ENCODE measurements at regions not wholly inside any gene's neighbourhood (a gene's known extent, or its start where the extent isn't known, plus 50 kb on each side); places are given as distances from the start of the nearest gene placed in this dataset.

- Histone ChIP-seq H3K79me2 (ENCODE audit: insufficient read depth, low read depth) (no peaks in the 10 kb centered on the region), H3K9ac (no peak overlapping the region)
- TF ChIP-seq, protein P1, sequence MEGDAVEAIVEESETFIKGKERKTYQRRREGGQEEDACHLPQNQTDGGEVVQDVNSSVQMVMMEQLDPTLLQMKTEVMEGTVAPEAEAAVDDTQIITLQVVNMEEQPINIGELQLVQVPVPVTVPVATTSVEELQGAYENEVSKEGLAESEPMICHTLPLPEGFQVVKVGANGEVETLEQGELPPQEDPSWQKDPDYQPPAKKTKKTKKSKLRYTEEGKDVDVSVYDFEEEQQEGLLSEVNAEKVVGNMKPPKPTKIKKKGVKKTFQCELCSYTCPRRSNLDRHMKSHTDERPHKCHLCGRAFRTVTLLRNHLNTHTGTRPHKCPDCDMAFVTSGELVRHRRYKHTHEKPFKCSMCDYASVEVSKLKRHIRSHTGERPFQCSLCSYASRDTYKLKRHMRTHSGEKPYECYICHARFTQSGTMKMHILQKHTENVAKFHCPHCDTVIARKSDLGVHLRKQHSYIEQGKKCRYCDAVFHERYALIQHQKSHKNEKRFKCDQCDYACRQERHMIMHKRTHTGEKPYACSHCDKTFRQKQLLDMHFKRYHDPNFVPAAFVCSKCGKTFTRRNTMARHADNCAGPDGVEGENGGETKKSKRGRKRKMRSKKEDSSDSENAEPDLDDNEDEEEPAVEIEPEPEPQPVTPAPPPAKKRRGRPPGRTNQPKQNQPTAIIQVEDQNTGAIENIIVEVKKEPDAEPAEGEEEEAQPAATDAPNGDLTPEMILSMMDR (conservative IDR thresholded peaks at IDR 0.05; ENCODE audit: low read depth, low read length): no peak
These were observed 213.9 kb downstream of the TTLL2 start for GRCh38 chr6:167538746-167539145.

DNA sequence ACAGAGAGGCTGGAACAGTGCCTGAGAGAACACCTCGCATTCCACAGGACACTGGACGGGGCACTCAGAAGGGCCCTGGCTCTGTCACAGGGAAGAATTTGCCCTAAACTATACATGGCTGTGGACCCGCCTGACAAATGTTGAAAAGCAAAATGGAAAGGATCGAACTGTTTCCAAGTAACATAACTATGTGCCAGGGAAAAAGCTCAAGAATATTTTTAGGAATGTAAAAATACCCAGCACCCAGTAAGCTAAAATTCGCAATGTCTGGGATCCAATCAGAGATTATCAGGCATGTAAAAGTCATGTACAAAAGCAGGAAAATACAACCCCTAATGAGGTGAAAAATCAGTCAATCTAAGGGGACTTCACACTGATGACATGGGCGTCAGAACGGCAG is 215.9 kb downstream of the TTLL2 start:
- H3K27ac ChIP-seq: no peak overlapping the region

More at GRCh38 chr6:167538746-167539145, 213.9 kb downstream of the TTLL2 start:
- Histone ChIP-seq H3K27ac (no peak overlapping the region), H3K4me1 (ENCODE audit: low read depth, poor library complexity, severe bottlenecking) (no peaks in the 10 kb centered on the region), H3K4me2 (no peak overlapping the region), H3K36me3 (ENCODE audit: insufficient read depth) (no peaks in the 10 kb centered on the region), H2AFZ (ENCODE audit: low read depth) (no peak overlapping the region), H4K20me1 (ENCODE audit: insufficient read depth) (no peaks in the 10 kb centered on the region), H3K4me3 (IDR thresholded peaks at IDR 0.05; ENCODE audit: insufficient read depth, low read depth, low read length) (no peak overlapping the region), H3K27me3 (ENCODE audit: insufficient read depth, low read depth) (no peaks in the 10 kb centered on the region)

DNA sequence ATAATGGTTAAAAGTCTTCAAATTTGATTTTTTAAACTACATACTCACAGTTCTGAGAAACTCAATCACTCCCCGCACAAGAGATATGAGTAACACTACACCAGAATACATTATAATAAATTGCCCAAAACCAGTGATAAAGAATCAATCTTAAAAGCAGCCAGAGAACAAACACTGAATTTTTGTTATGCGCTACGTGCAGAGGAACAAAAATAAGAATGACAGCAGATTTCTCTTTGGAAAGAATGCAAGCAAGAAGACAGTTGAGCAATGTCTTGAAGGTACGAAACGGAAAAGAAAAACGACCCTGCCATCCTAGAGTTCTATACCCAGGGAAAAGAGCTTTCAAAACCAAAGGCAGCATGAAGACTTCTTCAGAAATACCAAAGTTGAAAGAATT is 216.7 kb downstream of the TTLL2 start:
- no peaks in the 10 kb centered on the region for H3K79me2 ChIP-seq (ENCODE audit: insufficient read depth, low read depth)
- H3K4me2 ChIP-seq: no peak overlapping the region
- no peaks in the 10 kb centered on the region for H4K20me1 ChIP-seq (ENCODE audit: insufficient read depth)
- no peak overlapping the region for H3K9ac ChIP-seq
- no peak overlapping the region for H3K4me3 ChIP-seq (IDR thresholded peaks at IDR 0.05; ENCODE audit: insufficient read depth, low read depth, low read length)
- H3K27ac ChIP-seq: no peak overlapping the region
- no peaks in the 10 kb centered on the region for H3K4me1 ChIP-seq (ENCODE audit: low read depth, poor library complexity, severe bottlenecking)
- TF ChIP-seq, protein P1 (conservative IDR thresholded peaks at IDR 0.05; ENCODE audit: low read depth, low read length): no peak
- no peaks in the 10 kb centered on the region for H3K27me3 ChIP-seq (ENCODE audit: insufficient read depth, low read depth)
- no peak overlapping the region for H2AFZ ChIP-seq (ENCODE audit: low read depth)
- H3K36me3 ChIP-seq (ENCODE audit: insufficient read depth): no peaks in the 10 kb centered on the region

More for the DNA sequence above, 215.9 kb downstream of the TTLL2 start:
- Histone ChIP-seq H3K9ac (no peak overlapping the region), H3K79me2 (ENCODE audit: insufficient read depth, low read depth) (no peaks in the 10 kb centered on the region), H4K20me1 (ENCODE audit: insufficient read depth) (no peaks in the 10 kb centered on the region), H3K36me3 (ENCODE audit: insufficient read depth) (no peaks in the 10 kb centered on the region), H3K4me1 (ENCODE audit: low read depth, poor library complexity, severe bottlenecking) (no peaks in the 10 kb centered on the region), H3K4me3 (IDR thresholded peaks at IDR 0.05; ENCODE audit: insufficient read depth, low read depth, low read length) (no peak overlapping the region), H2AFZ (ENCODE audit: low read depth) (no peak overlapping the region), H3K27me3 (ENCODE audit: insufficient read depth, low read depth) (no peaks in the 10 kb centered on the region), H3K4me2 (no peak overlapping the region)
- TF ChIP-seq, protein P1 (conservative IDR thresholded peaks at IDR 0.05; ENCODE audit: low read depth, low read length): no peak

GRCh38 chr6:167543602-167544497 is 219.0 kb downstream of the TTLL2 start:
- H3K79me2 ChIP-seq (ENCODE audit: insufficient read depth, low read depth): no peaks in the 10 kb centered on the region
- H4K20me1 ChIP-seq (ENCODE audit: insufficient read depth): no peaks in the 10 kb centered on the region
- H3K36me3 ChIP-seq (ENCODE audit: insufficient read depth): no peaks in the 10 kb centered on the region
- H3K27me3 ChIP-seq (ENCODE audit: insufficient read depth, low read depth): no peaks in the 10 kb centered on the region
- H2AFZ ChIP-seq (ENCODE audit: low read depth): no peak overlapping the region
- TF ChIP-seq, protein P1 (conservative IDR thresholded peaks at IDR 0.05; ENCODE audit: low read depth, low read length): no peak
- H3K4me1 ChIP-seq (ENCODE audit: low read depth, poor library complexity, severe bottlenecking): no peaks in the 10 kb centered on the region
- no peak overlapping the region for H3K4me3 ChIP-seq (IDR thresholded peaks at IDR 0.05; ENCODE audit: insufficient read depth, low read depth, low read length)
- H3K27ac ChIP-seq: no peak overlapping the region
- no peak overlapping the region for H3K9ac ChIP-seq
- no peak overlapping the region for H3K4me2 ChIP-seq

Data from KMS-11 (cell line).